Neuronal stem cell (in vitro differentiated cells): ENCODE measurements at regions not wholly inside any gene's neighbourhood (a gene's known extent, or its start where the extent isn't known, plus 50 kb on each side); places are given as distances from the start of the nearest gene placed in this dataset.
"Not testable (repeated sequence)": the region's sequence is repeated elsewhere in the genome, so short reads cannot be mapped to it uniquely, and the experiment has no call there.

ENCODE experiments used
- DNase-seq: peaks from one replicate; pipeline ENCODE4 v3.0.0-alpha.2; 2013; ENCODE audit warnings: low spot score
- H2AFZ ChIP-seq: one replicate; pipeline ENCODE4 v1.6.1; 2013; ENCODE audit warnings: mild to moderate bottlenecking, low read length, inconsistent platforms
- H2AK5ac ChIP-seq: 2 replicates; pipeline ENCODE4 v1.6.1; 2013; ENCODE audit warnings: low read depth, mild to moderate bottlenecking, inconsistent platforms, low read length, moderate library complexity, mixed read lengths
- H2BK120ac ChIP-seq: 2 replicates; pipeline ENCODE4 v1.6.1; 2013; ENCODE audit warnings: low read depth, mild to moderate bottlenecking, inconsistent platforms, low read length, moderate library complexity, mixed read lengths
- H2BK12ac ChIP-seq: one replicate; pipeline ENCODE4 v1.6.1; 2013; ENCODE audit warnings: low read length, inconsistent platforms
- H2BK15ac ChIP-seq: 2 replicates; pipeline ENCODE4 v1.6.1; 2013; ENCODE audit warnings: mild to moderate bottlenecking, low read length, inconsistent platforms, mixed read lengths
- H2BK5ac ChIP-seq: one replicate; pipeline ENCODE4 v1.6.1; 2013; ENCODE audit warnings: inconsistent platforms, mild to moderate bottlenecking, low read length, moderate library complexity
- H3K14ac ChIP-seq: one replicate; pipeline ENCODE4 v1.6.1; 2013; ENCODE audit warnings: low read length, inconsistent platforms
- H3K18ac ChIP-seq: 2 replicates; pipeline ENCODE4 v1.6.1; 2013; ENCODE audit warnings: low read length, inconsistent platforms
- H3K23ac ChIP-seq: 2 replicates; pipeline ENCODE4 v1.6.1; 2013; ENCODE audit warnings: low read depth, mild to moderate bottlenecking, mixed read lengths, low read length, inconsistent platforms; ENCODE audit not compliant: poor library complexity
- H3K27ac ChIP-seq: replicated peaks from 3 replicates; pipeline ENCODE4 v1.5.1; 2013; ENCODE audit warnings: low read length, inconsistent platforms
- H3K27me3 ChIP-seq, 3 experiments: 2 replicates each; pipeline ENCODE4 v1.6.1; 2013; ENCODE audit warnings: low read length in 3 of 3, mild to moderate bottlenecking in 2 of 3, inconsistent platforms in 1 of 3, low read depth in 1 of 3, mixed read lengths in 1 of 3, moderate library complexity in 1 of 3; ENCODE audit not compliant: control insufficient read depth in 3 of 3, insufficient read depth in 3 of 3
- H3K36me3 ChIP-seq, 2 donors: replicated peaks in 1 of 2; 2 replicates each; pipeline ENCODE4 v1.6.1; 2013; ENCODE audit warnings: low read length in 2 of 2; ENCODE audit not compliant: control insufficient read depth in 2 of 2, insufficient read depth in 2 of 2
- H3K4ac ChIP-seq: 2 replicates; pipeline ENCODE4 v1.6.1; 2013; ENCODE audit warnings: inconsistent platforms, mild to moderate bottlenecking, low read length, moderate library complexity
- H3K4me1 ChIP-seq, 2 donors: 1 replicate in 1 of 2; 2 replicates in 1 of 2; pipeline ENCODE4 v1.6.1; 2013; ENCODE audit warnings: low read length in 2 of 2, low read depth in 1 of 2; ENCODE audit not compliant: control insufficient read depth in 2 of 2, insufficient read depth in 1 of 2
- H3K4me2 ChIP-seq: one replicate; pipeline ENCODE4 v1.6.1; 2013; ENCODE audit warnings: mild to moderate bottlenecking, low read length, inconsistent platforms; ENCODE audit not compliant: insufficient read depth, poor library complexity, severe bottlenecking
- H3K4me3 ChIP-seq, 2 donors: 2 replicates each; pipeline ENCODE4 v1.5.1; 2013; ENCODE audit warnings: low read length in 2 of 2, mild to moderate bottlenecking in 2 of 2, inconsistent platforms in 1 of 2, moderate library complexity in 1 of 2
- H3K79me1 ChIP-seq: one replicate; pipeline ENCODE4 v1.6.1; 2013; ENCODE audit warnings: low read depth, mild to moderate bottlenecking, inconsistent platforms, low read length, moderate library complexity
- H3K9ac ChIP-seq: one replicate; pipeline ENCODE4 v1.6.1; 2013; ENCODE audit warnings: mild to moderate bottlenecking, low read depth, low read length, inconsistent platforms; ENCODE audit not compliant: poor library complexity
- H3K9me3 ChIP-seq, 2 donors: replicated peaks in 1 of 2; 2 replicates each; pipeline versions ENCODE3 to v1.6.1; 2013; ENCODE audit warnings: low read length in 2 of 2, mild to moderate bottlenecking in 2 of 2, inconsistent platforms in 1 of 2, low read depth in 1 of 2, mixed read lengths in 1 of 2, moderate library complexity in 1 of 2; ENCODE audit not compliant: control insufficient read depth in 2 of 2, insufficient read depth in 1 of 2
- H4K8ac ChIP-seq: one replicate; pipeline ENCODE4 v1.6.1; 2013; ENCODE audit warnings: low read depth, mild to moderate bottlenecking, inconsistent platforms, low read length, moderate library complexity
- H4K91ac ChIP-seq: one replicate; pipeline ENCODE4 v1.6.1; 2013; ENCODE audit warnings: low read length, low read depth, mild to moderate bottlenecking, inconsistent platforms; ENCODE audit not compliant: poor library complexity
- WGBS, 2 donors: extraction: QIAGEN DNeasy Blood & Tissue Kit; methylation state at CpG; one replicate each; pipeline ENCODE4 v1.1.7; 2013; ENCODE audit warnings: missing lambda C conversion rate in 2 of 2, mixed read lengths in 1 of 2; ENCODE audit not compliant: insufficient read length in 2 of 2, insufficient replicate concordance in 1 of 2; ENCODE audit errors: extremely low coverage in 2 of 2; 5-methylcytosine and 5-hydroxymethylcytosine counted together

GRCh38 chr13:65321423-65321822 is 1908.7 kb downstream of the PCDH9 start:
- not testable (repeated sequence) for H3K36me3 ChIP-seq, H3K23ac ChIP-seq, H3K27ac ChIP-seq, H2BK12ac ChIP-seq, H3K79me1 ChIP-seq, H3K4ac ChIP-seq, H3K9me3 ChIP-seq, H4K8ac ChIP-seq, H3K27me3 ChIP-seq, H3K18ac ChIP-seq, H2BK15ac ChIP-seq, H3K9ac ChIP-seq, H2AFZ ChIP-seq, H2BK5ac ChIP-seq, DNase-seq, H3K4me1 ChIP-seq, H3K4me3 ChIP-seq, H3K4me2 ChIP-seq, H2AK5ac ChIP-seq, H2BK120ac ChIP-seq, H4K91ac ChIP-seq, H3K14ac ChIP-seq
- WGBS, 2 donors, result no CpG with 5 or more reads among the region's 2 CpGs

- Histone ChIP-seq H4K91ac (no peak overlapping the region), H3K18ac (no peak overlapping the region), H2AFZ (no peak overlapping the region), H3K27me3 (no peaks in the 10 kb centered on the region), H3K14ac (no peak overlapping the region), H3K4ac (no peak overlapping the region), H3K27ac (no peak overlapping the region), H3K4me3 (no peak overlapping the region), H4K8ac (no peak overlapping the region), H2BK120ac (no peak overlapping the region), H3K4me2 (no peak overlapping the region), H3K9me3 (no peaks in the 10 kb centered on the region), H2BK5ac (no peak overlapping the region), H3K4me1 (no peaks in the 10 kb centered on the region), H2AK5ac (no peak overlapping the region), H3K9ac (no peak overlapping the region), H3K79me1 (peaks cover 2% of the 10 kb centered on the region), H3K36me3 (no peaks in the 10 kb centered on the region), H3K23ac (no peak overlapping the region), H2BK12ac (no peak overlapping the region), H2BK15ac (no peak overlapping the region)
- WGBS, 2 donors, result no CpG with 5 or more reads among the region's 4 CpGs
- DNase-seq, result no peak
Observed at GRCh38 chr13:65314008-65314407, 1916.1 kb downstream of the PCDH9 start.

- WGBS, 2 donors, result no CpG with 5 or more reads among the region's 29 CpGs
Observed at GRCh38 chr13:65310663-65311328, 1919.3 kb downstream of the PCDH9 start.

GRCh38 chr13:65309906-65310305 is 1920.2 kb downstream of the PCDH9 start:
- H3K4me2 ChIP-seq, result no peak overlapping the region
- H2BK5ac ChIP-seq, result no peak overlapping the region
- H3K79me1 ChIP-seq, result peaks cover 2% of the 10 kb centered on the region
- H3K27me3 ChIP-seq, result no peaks in the 10 kb centered on the region
- H3K18ac ChIP-seq, result no peak overlapping the region
- H4K8ac ChIP-seq, result no peak overlapping the region
- H4K91ac ChIP-seq, result no peak overlapping the region
- no peaks in the 10 kb centered on the region for H3K9me3 ChIP-seq
- H3K27ac ChIP-seq, result no peak overlapping the region
- no peak overlapping the region for H2AFZ ChIP-seq
- no peak overlapping the region for H3K9ac ChIP-seq
- H3K23ac ChIP-seq, result no peak overlapping the region
- no peak overlapping the region for H3K4me3 ChIP-seq
- no peak overlapping the region for H3K4ac ChIP-seq
- WGBS, 2 donors, result no CpG with 5 or more reads among the region's 6 CpGs
- no peak overlapping the region for H2BK12ac ChIP-seq
- no peak overlapping the region for H3K14ac ChIP-seq
- H2AK5ac ChIP-seq, result no peak overlapping the region
- DNase-seq, result no peak
- H3K36me3 ChIP-seq, result no peaks in the 10 kb centered on the region
- H2BK15ac ChIP-seq, result no peak overlapping the region
- no peak overlapping the region for H2BK120ac ChIP-seq
- no peaks in the 10 kb centered on the region for H3K4me1 ChIP-seq

More at GRCh38 chr13:65310663-65311328, 1919.3 kb downstream of the PCDH9 start:
- peak overlapping the region; percentile 56 for H3K14ac ChIP-seq
- H2AK5ac ChIP-seq, result no peak overlapping the region
- H4K8ac ChIP-seq, result no peak overlapping the region
- H3K4me1 ChIP-seq, result no peaks in the 10 kb centered on the region
- DNase-seq, result no peak
- H3K9ac ChIP-seq, result no peak overlapping the region
- H3K18ac ChIP-seq, result no peak overlapping the region
- peaks cover 2% of the 10 kb centered on the region for H3K79me1 ChIP-seq
- H3K4me2 ChIP-seq, result no peak overlapping the region
- H2BK120ac ChIP-seq, result no peak overlapping the region
- no peak overlapping the region for H3K4me3 ChIP-seq
- no peak overlapping the region for H2BK12ac ChIP-seq
- no peaks in the 10 kb centered on the region for H3K27me3 ChIP-seq
- H2AFZ ChIP-seq, result no peak overlapping the region
- no peaks in the 10 kb centered on the region for H3K36me3 ChIP-seq
- no peak overlapping the region for H3K4ac ChIP-seq
- no peak overlapping the region for H2BK5ac ChIP-seq
- H3K23ac ChIP-seq, result peak overlapping the region; percentile 55
- H3K27ac ChIP-seq, result no peak overlapping the region
- no peak overlapping the region for H2BK15ac ChIP-seq
- H3K9me3 ChIP-seq, result no peaks in the 10 kb centered on the region
- no peak overlapping the region for H4K91ac ChIP-seq
